ENCODE measurements at regions not wholly inside any gene's neighbourhood (a gene's known extent, or its start where the extent isn't known, plus 50 kb on each side); places are given as distances from the start of the nearest gene placed in this dataset.

DNA sequence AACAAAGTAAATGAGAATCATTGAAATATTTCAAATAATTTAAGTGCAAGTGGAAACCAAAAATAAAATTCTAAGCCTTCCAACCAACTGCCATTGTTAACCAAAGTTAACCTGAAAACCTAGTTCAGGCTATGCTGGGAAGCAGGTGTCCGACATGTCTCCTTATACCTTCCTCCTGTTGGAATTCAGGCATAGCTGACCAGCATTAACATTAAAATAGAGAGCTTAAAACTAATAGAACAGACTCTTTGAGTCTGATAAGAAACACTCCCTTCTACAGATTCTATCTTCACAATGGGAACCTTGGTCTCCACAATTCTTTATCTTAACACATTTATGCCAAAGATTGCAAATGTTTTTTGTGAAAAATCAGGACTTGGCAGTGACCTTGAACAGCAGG is 1004.9 kb upstream of the NRXN1 start:
- no peak for TF ChIP-seq PRDM10 (tag by site-specific recombination; IDR thresholded peaks at IDR 0.05)
- TF ChIP-seq ZNF138 (tag by site-specific recombination; IDR thresholded peaks at IDR 0.05; ENCODE audit: borderline replicate concordance): no peak
- TF ChIP-seq HOXA7 (CRISPR knock-in tag; IDR thresholded peaks at IDR 0.05; ENCODE audit: borderline replicate concordance): no peak
- TF ChIP-seq YY1 (tag by site-specific recombination; IDR thresholded peaks at IDR 0.05): no peak
- TF ChIP-seq ZNF423 (tag by site-specific recombination; IDR thresholded peaks at IDR 0.05): no peak
- no peak for TF ChIP-seq PATZ1 (tag by site-specific recombination; IDR thresholded peaks at IDR 0.05)
- no peak for TF ChIP-seq ZNF530 (tag by site-specific recombination; IDR thresholded peaks at IDR 0.05; ENCODE audit: low read depth)
- TF ChIP-seq CTCF (tag by site-specific recombination; IDR thresholded peaks at IDR 0.05): no peak
